Skin of body (tissue), 1 donor: ENCODE measurements at regions not wholly inside any gene's neighbourhood (a gene's known extent, or its start where the extent isn't known, plus 50 kb on each side); places are given as distances from the start of the nearest gene placed in this dataset.

Experiments
- DNase-seq: peaks from one replicate; lab custom pipeline; 2025; lab: John Stamatoyannopoulos, UW

- DNase-seq = no peak
Measured at GRCh38 chr7:70846208-70846607, 285.7 kb upstream of the GALNT17 start.

- DNase-seq = no peak
Measured at GRCh38 chr7:70849580-70850235, 282.2 kb upstream of the GALNT17 start.

DNA sequence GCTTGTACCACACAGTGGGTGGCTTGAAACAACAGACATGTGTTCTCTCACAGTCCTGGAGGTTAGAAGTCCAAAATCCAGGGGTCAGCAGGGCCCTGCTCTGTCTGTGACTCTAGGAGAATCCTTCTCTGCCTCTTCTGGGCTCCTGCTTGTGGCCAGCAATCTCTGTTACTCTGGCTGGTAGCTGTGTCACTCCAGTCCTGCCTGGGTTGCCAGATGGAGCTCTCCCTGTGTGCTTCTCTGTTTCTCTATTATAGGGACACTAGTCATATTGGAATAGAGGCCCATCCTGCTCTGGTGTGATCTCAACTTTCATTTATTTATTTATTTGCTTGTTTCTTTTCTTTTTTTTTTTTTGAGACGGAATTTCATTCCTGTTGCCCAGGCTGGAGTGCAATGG, 276.6 kb upstream of the GALNT17 start:
- no peak for DNase-seq

DNA sequence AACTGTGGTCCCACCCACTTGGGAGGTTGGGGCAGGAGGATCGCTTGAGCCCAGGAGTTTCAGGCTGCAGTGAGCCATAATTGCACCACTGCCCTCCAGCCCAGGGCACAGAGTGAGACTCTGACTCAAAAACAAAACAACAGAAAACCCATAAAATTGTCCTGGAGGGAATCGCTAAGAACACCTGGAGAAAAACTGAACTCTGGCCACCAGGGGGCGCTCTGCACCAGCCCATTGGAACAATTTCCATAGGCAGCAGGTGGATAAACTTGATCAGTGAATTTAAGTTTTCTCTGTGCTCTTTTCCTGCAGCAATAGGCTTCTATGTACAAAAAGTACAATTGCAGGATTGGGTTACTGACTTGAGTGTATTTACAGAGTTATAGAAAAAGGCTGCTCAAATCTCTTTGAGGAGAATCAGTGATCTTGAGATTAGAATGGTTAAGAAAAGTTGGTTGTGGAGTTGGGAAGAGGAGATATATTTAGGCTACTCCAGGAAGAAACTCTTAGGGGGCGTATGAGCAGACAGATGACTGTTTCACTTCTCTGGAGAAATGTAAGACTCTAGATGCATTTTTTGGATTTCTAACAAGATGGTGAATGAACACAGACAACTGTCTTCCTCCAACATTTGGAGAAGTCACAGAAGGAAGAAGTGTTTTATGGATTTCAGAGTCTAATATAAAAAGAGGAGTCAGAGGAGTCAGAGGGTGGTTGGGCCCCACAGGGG, 274.9 kb upstream of the GALNT17 start:
- peak; percentile 58 for DNase-seq

- no peak for DNase-seq
Measured at GRCh38 chr7:70857793-70858545, 274.0 kb upstream of the GALNT17 start.

DNA sequence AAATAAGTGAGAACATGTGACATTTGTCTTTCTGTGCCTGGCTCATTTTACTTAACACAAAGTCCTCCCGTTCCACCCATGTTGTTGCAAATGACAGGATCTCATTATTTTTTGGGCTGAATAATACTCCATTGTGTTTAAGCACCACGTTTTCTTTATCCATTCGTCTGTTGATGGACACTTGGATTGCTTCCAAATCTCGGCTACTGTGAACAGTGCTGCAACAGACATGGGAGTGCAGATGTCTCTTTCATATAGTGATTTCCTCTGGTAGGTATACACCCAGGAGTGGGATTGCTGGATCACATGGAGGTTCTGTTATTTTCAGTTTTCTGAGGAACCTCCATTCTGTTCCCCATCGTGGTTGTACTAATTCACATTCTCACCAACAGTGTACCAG, 264.4 kb upstream of the GALNT17 start:
- DNase-seq = no peak

DNA sequence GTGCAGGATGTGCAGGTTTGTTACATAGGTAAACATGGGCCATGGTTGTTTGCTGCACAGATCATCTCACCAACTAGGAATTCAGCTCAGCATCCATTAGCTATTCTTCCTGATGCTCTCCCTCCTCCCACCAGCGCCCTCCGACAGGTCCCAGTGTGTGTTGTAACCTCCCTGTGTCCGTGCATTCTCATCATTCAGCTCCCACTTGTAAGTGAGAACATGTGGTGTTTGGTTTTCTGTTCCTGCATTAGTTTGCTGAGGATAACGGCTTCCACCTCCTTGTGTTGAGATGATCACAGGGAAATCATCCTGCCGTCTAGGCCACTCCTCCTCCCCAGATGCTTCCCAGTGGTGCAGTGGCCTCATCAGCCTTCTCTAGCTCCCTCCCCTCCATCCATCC, 261.6 kb upstream of the GALNT17 start:
- no peak for DNase-seq

DNA sequence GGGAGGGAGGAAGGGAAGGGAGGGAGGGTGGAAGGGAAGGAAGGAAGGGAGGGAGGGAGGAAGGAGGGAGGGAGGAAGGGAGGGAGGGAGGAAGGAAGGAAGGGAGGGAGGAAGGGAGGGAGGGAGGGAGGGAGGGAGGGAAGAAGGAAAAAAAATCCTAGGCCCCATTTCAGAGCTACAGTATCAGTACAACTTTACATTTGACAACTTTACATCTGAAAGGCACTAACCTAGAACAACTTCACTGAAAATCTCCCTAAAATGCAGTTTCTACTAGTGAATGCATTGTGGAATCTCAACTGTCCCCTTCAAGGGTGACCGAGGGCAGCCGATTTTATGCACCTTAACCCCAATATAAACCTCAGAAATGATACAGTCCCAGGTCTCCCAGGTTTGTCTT, 259.8 kb upstream of the GALNT17 start:
- DNase-seq = no peak

DNA sequence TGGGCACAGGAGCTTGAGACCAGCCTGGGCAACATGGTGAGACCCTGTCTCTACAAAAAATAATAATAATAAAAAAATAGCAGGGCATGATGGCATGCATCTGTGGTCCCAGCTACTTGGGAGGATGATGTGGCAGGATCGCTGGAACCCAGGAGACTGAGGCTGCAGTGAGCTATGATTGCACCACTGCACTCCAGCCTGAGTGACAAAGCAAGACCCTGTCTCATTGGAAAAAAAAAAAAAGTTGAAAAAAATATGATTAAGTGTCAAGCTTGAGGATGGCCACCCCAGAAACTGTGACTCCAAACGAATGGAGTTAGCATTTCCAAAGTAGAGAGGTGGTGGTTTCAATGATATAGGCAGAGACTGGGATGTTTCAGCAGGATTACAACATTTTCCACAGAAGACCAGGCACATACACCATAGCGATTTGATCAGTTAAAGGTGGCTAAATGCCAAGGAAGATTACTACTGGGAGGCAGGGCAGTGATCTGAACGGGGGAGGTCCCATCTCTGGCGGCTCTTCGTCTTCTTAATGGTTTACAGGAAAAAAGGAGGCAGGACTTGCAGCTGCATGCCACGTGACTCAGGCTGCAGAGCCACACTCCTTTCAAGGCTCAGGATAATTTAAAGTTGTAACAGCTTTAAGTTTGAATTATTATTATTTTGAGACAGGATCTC, 250.6 kb upstream of the GALNT17 start:
- DNase-seq = peak; percentile 35

GRCh38 chr7:70883750-70884439, 248.0 kb upstream of the GALNT17 start:
- DNase-seq = no peak

DNA sequence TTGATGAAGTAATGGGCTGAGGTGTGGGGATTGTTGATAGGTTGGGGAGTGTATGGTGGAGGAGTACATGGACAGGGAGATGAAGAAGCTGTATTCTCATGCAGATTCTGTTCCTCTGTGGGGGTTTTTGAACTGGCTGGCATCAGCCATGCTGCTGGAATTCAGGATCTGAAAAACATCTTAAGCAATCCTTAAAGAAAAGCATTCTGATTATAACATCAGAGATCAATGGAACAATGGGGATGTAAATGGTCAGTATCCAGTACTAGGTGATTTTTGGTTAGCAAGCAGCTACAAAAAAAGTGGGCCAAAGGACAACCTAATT, 247.5 kb upstream of the GALNT17 start:
- DNase-seq = no peak

- no peak for DNase-seq
Measured at GRCh38 chr7:70884809-70885208, 247.1 kb upstream of the GALNT17 start.

DNA sequence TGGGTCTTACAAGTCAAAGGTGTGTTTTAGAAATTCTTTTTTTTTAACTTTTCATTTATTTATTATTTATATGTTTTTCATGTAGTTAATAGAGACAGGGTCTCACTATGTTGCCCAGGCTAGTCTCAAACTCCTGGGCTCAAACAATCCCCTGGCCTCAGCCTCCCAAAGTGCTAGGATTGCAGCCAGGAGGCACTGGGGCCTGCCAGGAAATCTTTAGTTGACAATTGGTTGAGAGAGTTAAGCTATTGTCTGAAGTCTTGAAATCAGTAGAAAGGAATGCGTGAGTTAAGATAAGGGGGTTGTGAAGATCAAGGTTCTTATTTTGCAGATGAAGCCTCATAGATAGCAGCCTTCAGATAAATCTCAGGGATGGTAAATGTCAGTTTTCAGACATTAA, 245.4 kb upstream of the GALNT17 start:
- no peak for DNase-seq

GRCh38 chr7:70887186-70887585, 244.8 kb upstream of the GALNT17 start:
- no peak for DNase-seq

- DNase-seq = no peak
Measured at GRCh38 chr7:70890147-70890969, 241.6 kb upstream of the GALNT17 start.

- no peak for DNase-seq
Measured at GRCh38 chr7:70893422-70893821, 238.5 kb upstream of the GALNT17 start.

GRCh38 chr7:70893971-70894715, 237.8 kb upstream of the GALNT17 start:
- DNase-seq = peak; percentile 28

DNA sequence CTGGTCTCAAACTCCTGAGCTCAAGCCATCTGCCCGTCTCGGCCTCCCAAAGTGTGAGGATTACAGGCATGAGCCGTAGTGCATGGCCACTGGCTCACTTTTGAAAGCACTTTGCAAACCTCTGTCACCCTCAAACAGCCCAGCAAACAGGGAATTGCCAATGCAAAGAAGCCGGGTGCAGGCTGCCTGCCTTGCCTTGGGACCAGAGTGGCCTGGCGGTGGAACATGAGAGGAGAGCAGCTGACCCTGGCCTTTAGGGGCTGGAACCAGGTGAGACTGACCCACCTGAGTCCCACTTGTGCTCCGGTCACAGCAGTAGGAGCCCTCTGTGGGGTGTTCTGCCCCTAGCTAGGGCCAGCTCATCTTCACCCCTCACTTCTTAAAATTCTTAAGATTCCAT, 237.1 kb upstream of the GALNT17 start:
- no peak for DNase-seq

DNA sequence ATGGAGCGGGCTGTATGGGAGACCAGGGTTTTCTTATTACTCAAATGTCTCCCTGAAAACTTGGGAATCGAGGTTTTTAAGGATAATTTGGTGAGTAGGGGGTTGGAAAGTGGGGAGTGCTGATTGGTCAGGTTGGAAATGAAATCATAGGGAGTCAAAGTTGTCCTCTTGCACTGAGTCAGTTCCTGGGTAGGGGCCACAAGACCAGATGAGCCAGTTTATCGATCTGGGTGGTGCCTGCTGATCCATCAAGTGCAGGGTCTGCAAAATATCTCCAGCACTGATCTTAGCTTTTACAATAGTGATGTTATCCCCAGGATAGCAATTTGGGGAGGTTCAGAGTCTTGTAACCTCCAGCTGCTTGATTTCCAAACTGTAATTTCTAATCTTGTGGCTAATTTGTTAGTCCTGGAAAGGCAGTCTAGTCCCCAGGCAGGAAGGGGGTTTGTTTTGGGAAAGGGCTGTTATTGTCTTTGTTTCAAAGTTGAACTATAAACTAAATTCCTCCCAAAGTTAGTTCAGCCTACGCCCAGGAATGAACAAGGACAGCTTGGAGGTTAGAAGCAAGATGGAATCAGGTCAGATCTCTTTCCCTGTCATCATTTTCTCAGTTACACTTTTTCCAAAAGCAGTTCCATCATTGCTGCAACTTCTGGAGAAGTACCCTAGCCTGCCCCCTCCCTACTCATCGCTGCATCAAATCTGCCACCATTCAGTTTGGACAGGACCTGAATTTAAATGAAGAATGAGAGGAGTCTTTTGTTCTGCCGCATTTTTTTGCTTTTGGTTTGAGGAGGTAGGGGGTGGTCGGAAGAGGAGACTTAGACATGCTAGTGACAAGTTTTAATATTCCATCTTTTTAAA, 236.4 kb upstream of the GALNT17 start:
- peak; percentile 58 for DNase-seq
